NCI-H2029 treated with DMSO at 0.1 percent for 48 hours (cell line): ENCODE measurements at regions not wholly inside any gene's neighbourhood (a gene's known extent, or its start where the extent isn't known, plus 50 kb on each side); places are given as distances from the start of the nearest gene placed in this dataset.

Source experiments
- DNase-seq: peaks from one replicate; lab custom pipeline; 2025; lab: John Stamatoyannopoulos, UW

GRCh38 chr22:34055525-34056200 lies 135.4 kb upstream of the LARGE1 start:
- no peak for DNase-seq

DNA sequence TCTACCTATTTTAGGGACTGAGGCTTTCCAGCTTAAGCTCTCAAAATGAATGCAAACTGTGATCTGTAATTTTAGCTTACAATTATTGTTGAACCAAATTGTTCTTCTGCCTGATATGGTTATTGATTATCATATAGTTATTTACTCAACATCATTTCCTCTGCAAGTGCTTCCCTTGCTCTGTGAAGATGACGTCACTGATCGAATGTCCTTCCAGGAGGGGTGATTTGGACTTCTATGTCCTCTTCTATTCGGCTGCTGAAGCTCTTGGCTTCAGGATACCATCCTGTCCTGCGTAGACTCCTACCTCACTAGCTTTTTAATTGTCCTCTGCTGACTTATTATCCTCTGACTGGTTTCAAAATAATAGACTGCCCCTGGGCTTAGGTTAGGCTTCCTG lies 137.4 kb upstream of the LARGE1 start:
- DNase-seq, result no peak

DNA sequence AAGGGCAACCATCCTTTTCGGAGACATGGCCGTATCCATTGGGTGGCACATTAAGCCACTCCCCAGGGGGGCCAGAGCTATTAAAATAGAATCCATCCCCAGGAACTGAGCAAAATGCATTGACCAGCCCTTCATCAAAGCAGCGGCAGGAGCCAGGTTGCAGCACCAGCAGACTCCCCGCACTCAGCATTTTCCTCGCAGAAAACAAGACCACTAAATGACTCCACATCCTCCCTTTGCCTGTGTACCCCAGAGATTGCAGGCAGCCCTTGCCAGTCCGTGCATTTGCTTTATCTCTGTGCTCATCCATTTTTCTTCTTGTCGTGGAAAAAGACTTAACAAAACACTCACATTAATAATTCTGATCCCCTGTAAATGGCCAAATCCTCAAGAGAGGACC lies 144.4 kb upstream of the LARGE1 start:
- no peak for DNase-seq

GRCh38 chr22:34067031-34067430 lies 146.8 kb upstream of the LARGE1 start:
- no peak for DNase-seq

GRCh38 chr22:34068001-34068400 lies 147.7 kb upstream of the LARGE1 start:
- DNase-seq, result peak; percentile 36

- no peak for DNase-seq
These were observed 149.8 kb upstream of the LARGE1 start for GRCh38 chr22:34070051-34070450.

DNA sequence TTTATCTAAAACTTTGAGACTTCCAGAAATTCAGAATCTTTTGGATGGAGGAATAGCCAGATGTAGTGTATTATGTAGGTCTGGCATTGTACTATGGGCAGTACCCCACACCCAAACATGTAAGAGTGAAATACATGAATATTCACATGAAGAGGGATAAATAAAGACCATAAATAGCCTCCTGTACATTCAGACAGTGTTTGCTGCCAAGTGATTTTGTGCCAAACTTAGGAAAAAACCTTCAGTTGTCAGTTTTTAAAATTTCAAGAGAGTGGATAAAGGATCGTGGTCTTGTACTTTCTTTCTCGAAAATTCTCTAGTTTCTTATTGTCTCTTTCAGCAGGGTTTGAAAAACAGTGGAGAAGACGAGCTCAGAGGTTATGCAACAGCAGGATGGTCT lies 150.3 kb upstream of the LARGE1 start:
- no peak for DNase-seq

DNA sequence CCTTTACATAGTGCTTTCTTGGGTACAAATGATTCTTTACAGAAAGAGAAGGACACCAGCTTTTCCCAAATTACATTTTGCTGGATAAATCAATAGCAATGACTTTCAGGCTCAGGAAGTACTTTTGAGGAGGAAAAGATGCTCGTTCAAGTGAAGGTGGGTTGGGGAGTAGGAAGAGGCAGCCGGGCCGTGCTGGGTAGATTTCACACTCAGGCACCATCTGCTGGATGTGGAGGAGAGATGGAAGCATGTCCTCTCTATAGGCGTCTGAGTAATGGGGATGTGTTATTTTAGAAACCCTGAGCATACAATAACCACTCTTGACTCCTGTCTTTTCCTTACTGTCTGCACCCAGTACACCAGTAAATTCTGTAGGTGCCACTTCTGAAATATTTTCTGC lies 152.3 kb upstream of the LARGE1 start:
- no peak for DNase-seq

- no peak for DNase-seq
These were observed 160.2 kb upstream of the LARGE1 start for GRCh38 chr22:34080433-34080832.

DNA sequence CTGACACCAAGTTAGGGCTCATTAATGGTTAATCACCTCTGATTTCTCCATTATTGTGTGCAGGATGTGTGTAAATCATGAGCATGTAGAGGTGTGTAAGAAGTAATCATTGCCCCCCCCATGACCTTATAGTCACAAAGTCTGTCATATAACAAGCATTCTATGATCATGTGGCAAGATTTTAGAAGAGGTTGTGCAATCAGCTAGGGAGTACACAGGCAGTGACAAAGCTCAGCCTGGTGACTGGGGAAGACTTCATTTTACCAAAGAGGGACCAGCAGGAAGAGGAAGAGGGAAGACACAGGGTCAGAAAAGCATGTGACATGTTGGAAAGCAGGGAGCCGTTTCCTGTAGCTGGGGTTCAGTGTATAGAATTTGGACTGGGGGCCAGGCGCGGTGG lies 176.5 kb upstream of the LARGE1 start:
- DNase-seq, result no peak

- no peak for DNase-seq
These were observed 179.0 kb upstream of the LARGE1 start for GRCh38 chr22:34099278-34099677.

DNA sequence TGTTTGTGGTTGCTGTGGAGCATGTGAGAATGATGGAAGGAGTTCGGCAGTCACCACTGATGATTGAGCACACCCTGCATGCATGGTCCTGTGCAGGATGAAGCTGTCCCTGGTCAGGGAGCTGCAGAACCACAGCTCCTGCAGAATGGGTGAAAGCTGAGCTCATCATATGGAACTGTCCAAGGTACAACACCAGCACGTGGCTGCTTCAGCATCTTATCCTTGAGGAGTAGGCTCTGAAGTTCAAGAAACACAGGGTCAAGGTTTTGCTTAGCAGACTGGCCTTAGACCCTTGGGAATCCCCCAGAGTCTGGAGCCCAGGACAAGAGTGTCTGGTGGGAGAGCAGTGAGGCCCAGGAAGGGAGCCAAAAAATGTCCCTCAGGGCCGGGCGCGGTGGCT lies 182.4 kb upstream of the LARGE1 start:
- DNase-seq, result no peak

DNA sequence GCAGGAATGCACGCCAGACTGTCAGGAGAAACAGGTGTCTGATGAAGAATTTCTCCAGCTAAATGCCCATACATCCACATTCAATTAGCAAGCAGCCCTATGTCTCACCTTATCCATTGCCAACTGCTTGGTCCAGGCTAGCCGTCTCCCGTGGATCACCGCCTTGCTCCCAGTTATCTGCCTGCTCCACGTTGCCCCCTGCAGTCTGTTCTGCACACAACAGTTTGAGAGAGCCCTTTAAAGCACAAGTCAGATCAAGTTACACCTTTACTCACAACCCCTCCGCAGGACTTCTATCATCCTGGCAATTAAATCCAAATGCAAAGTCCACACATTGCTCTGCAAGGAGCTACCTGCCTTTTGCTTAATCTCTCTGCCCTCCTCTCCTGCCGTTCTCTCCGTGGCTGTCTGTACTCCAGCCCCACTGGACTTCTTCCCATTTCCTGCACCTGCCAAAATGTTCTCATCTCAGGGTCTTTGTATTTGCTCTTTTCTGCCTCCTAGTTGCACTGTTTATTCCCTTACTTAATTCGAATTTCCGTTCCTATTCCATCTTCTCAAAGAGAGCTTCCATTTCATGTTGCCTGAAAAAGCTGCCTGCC lies 185.3 kb upstream of the LARGE1 start:
- DNase-seq, result peak; percentile 52

GRCh38 chr22:34108168-34108567 lies 187.9 kb upstream of the LARGE1 start:
- DNase-seq, result no peak

- peak; percentile 23 for DNase-seq
These were observed 191.0 kb upstream of the LARGE1 start for GRCh38 chr22:34111210-34111824.

DNA sequence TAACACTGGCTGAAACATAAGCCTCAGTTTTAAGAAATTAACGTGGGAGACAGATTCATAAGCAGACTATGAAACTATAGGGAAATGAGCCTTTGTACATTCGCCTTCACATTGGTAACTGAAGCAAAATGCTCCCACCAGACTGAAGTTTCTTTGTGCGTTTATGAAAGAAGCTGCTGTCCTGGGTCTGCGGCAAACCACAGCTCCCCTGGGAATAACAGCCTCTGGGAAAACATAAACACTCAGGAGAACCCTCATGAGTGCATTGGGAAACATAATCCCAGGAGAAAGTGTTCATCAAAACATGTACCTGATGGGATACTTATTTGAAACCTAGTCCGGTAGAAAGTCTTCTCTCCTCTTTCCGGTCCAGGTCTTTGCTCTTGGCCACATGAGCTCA lies 193.1 kb upstream of the LARGE1 start:
- no peak for DNase-seq

- no peak for DNase-seq
These were observed 194.1 kb upstream of the LARGE1 start for GRCh38 chr22:34114406-34114805.

- DNase-seq, result no peak
These were observed 195.4 kb upstream of the LARGE1 start for GRCh38 chr22:34115722-34116121.

GRCh38 chr22:34116126-34116525 lies 195.8 kb upstream of the LARGE1 start:
- no peak for DNase-seq

GRCh38 chr22:34122042-34122441 lies 201.8 kb upstream of the LARGE1 start:
- no peak for DNase-seq

DNA sequence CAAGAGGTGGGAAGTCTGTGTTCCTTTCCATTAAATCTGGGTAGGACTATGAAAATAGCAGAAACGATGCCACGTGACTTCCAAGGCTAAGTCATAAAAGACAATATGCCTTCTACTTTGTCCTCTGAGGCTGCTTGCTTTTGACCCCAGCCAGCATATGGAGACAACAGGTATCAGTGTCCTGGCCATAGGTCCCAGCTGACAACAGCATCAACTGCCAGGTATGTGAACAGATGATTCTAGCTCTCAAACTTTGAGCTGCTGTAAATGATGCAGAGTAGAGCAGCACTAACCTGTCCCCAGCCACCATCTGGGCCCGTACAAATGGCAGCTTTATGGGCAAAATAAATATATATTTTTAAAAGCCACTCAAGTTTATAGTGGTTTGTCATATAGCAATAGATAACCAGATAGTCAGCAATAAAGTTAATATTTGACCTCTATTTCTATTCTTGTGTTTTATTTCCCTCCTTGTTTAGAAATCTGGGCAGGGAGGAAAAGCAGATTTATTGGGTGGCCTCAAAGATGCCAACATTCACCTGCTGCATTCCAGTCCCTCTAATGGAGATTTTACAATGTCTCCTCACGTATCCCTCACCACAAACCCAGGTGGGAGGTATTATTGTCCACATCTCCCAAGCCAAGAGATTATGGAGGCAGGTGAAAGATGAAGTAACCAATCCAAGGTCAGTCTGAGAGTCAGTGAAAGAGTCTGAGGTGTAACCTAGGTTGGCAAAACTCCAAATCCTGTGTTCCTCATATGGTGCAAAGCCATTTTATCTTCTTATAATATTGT lies 209.6 kb upstream of the LARGE1 start:
- no peak for DNase-seq

GRCh38 chr22:34135749-34136148 lies 215.5 kb upstream of the LARGE1 start:
- no peak for DNase-seq

GRCh38 chr22:34150023-34150422 lies 229.7 kb upstream of the LARGE1 start:
- DNase-seq, result no peak
